ENCODE measurements at regions not wholly inside any gene's neighbourhood (a gene's known extent, or its start where the extent isn't known, plus 50 kb on each side); places are given as distances from the start of the nearest gene placed in this dataset.

DNA sequence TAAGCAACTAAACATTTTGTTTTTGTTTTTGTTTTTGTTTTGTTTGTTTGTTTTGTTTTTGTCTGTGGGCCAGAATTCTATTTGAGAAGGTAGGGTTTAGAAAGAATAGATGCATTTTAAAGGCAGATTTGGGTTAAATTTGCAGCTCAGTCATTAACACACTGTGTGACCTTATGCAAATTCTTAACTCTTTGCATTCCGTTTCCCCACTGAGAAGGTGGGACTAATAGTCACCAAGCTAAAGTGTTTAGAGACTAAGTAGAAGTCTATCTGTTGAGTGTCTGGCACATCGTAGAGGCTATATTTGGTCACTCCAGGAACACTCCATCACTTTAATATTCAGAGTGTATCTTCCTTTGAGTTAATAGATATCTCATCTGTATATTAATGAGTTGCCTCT is 87.1 kb downstream of the CCNA1 start:
- TF ChIP-seq, protein P1, sequence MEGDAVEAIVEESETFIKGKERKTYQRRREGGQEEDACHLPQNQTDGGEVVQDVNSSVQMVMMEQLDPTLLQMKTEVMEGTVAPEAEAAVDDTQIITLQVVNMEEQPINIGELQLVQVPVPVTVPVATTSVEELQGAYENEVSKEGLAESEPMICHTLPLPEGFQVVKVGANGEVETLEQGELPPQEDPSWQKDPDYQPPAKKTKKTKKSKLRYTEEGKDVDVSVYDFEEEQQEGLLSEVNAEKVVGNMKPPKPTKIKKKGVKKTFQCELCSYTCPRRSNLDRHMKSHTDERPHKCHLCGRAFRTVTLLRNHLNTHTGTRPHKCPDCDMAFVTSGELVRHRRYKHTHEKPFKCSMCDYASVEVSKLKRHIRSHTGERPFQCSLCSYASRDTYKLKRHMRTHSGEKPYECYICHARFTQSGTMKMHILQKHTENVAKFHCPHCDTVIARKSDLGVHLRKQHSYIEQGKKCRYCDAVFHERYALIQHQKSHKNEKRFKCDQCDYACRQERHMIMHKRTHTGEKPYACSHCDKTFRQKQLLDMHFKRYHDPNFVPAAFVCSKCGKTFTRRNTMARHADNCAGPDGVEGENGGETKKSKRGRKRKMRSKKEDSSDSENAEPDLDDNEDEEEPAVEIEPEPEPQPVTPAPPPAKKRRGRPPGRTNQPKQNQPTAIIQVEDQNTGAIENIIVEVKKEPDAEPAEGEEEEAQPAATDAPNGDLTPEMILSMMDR (IDR thresholded peaks at IDR 0.05; ENCODE audit: poor library complexity): no peak
- TF ChIP-seq EZH2phosphoT487 (IDR thresholded peaks at IDR 0.05; ENCODE audit: low read depth, severe bottlenecking, unreplicated experiment): no peak
